Fibroblast of skin of right quadriceps (primary cell): ENCODE measurements at regions not wholly inside any gene's neighbourhood (a gene's known extent, or its start where the extent isn't known, plus 50 kb on each side); places are given as distances from the start of the nearest gene placed in this dataset.

Experiments
- DNase-seq: peaks from one replicate; pipeline ENCODE4 v3.0.0-alpha.2; 2013

DNA sequence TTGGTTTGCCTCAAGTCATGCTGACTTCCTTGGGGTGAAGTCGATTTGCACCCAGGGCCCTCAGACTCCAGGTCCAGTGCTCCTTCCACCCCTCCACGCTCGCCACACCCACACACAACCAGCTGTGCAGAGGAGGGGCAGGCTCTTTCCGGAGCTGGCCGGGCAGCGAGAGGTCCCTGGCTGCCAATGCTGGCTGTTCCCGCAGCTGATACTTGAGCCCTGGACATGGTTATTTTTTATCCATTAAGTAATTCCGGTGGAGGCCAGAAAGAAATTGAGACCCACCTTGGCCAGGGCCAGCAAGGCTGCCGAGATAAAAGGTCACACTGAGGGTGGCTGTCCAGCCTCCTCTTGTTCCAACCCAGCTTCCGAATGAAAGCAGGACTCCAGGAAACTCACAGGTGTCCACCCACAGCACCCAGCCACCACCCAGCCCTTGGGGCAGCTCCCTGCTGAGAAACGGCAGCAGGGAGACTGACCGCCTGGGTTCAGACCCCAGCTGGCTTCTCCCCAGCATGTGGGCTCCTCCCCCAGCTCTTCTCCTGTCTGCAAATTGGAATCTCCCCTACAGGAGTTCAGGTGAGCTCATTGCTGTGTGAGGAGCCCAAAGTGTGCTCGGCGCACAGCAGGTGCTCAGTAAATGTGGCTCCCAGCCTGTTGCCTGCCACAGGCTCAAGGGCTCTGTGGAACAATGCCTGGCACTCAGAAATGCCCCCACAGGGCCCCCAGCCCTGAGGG, 77.8 kb downstream of the PDGFA start:
- DNase-seq = no peak

DNA sequence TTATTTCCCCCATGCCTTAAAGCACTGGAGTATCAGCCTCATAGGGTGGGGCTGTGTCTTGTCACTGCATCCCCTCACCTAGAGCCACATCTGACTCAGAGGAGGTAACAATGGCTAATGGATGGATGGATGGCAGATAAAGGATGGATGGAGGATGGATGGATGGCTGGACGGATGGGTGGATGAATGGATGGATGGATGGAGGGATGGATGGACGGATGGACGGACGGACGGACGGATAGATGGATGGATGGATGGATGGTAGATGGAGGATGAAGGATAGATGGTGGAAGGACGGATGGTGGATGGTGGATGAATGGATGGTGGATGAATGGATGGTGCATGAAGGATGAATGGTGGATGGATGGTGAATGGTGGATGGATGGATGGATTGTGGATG, 77.2 kb downstream of the PDGFA start:
- DNase-seq = no peak

DNA sequence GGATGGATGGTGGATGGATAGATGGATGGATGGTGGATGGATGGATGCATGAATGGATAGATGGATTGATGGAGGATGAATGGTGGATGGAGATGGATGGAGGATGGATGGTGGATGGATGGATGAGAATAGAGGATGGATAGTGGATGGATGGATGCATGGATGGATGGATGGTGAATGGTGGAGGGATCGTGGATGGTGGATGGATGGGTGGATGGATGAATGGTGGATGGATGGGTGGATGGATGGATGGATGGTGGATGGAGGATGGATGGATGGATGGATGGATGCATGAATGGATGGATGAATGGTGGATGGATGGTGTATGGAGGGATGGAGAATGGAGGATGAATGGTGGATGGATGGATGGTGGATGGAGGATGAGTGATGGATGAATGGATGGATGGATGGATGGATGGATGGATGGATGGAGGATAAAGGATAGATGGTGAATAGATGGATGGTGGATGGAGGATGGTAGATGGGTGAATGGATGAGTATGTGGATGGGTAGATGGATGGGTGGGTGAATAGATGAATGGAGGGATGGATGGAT, 76.3 kb downstream of the PDGFA start:
- DNase-seq = no peak

DNA sequence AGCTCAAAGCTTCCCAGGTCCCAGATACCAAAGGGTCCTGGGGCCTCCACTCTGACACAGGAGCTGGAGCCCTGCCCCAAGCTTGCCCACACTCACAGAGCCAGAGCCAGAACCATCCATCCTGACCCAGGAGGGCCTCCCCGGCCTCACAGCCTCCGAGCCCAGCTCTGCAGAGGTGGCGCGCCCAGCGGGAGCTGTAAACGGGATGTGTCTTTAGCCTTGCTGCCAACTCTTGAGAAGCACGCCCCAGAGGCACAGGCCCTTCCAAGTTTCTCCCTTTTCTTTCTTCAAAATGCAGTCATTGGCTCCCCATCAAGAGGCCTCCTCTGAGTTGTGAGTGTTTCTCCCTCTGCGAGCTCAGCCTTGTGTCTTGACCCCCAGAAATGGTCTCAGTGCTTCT, 75.0 kb downstream of the PDGFA start:
- DNase-seq = no peak

DNA sequence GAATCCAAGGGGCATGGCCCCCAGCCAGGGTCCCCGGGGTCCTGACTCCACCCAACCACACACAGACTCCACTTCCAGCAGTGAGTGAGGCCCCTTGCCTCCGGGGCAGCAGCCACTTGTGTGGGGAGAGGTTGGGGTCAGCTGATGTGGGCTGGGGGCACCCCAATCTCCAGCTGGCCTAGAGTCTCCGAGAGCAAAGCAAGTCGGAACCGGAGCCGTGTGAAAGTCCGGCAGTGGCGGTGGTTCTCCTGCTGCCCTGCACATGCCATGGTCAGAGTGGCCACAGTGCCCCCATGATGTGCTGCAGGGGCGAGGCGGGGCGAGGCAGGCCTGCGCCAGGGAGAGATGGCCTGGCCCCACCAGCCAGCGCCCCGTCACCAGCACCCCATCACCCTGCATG, 74.6 kb downstream of the PDGFA start:
- DNase-seq = no peak

DNA sequence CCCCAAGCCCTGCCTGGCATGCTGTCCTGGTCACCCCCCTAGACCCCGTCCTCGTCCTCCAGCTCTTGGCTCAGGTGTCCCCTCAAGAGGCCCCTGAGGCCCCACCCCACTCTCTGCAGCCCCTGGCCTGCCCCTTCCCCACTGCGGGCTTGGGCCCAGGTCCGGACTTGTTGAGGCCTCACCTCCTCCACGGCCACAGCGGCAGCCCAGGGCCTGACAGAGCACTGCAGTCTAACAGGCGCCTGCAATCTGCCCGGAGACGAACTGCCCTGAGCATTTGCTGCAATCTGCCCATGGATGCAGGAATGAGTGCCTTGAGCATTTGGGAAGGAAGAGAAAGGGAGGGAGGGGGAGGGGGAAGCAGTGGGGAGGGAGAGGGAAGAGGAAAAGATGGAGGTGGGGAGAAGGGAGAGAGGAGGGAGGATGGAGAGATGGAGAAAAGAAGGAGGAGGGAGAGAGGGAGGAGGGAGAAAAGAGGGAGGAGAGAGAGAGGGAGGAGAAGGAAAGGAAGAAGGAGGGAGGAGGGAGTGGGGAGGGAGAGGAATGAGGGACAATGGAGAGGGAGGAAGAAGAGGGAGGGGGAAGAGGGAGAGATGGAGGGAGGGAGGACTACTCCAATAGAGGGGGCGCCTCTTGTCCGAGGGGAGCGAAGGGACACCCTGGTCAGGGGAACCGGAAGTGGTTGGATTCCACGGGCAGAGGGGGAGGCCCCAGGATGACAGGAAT, 73.9 kb downstream of the PDGFA start:
- no peak for DNase-seq

DNA sequence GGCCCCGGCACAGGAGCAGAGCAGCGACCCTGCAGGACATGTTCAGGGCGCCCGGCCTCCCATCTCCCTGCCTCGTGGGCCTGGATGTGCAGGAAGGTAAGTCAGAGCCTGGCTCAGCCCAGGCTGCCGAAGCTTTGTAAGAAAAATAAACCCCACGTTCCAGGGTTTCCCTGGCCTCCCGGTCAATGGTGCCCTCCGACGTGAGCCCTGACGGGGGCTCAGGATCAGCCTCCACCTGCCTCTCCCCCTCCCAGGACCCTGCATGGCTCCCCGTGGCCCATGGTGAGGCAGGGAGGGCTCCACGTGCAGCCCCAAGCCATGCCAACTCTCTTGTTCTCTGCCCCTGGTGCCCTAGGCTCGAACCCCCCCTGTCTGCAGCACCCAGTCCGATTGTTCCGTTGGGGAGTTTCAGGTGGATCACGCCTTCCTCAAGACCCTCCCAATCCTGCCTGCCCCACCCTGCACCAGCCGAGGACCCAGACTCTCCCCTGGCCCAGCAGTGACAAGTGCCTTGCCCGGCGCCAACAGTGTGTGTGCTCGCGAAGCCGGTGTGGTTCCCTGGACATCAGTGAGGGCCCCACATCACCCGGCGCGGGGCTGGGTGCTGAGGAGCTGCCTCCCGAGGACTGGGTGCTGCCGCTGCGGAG, 73.2 kb downstream of the PDGFA start:
- DNase-seq = no peak
